ENCODE measurements at regions not wholly inside any gene's neighbourhood (a gene's known extent, or its start where the extent isn't known, plus 50 kb on each side); places are given as distances from the start of the nearest gene placed in this dataset.

DNA sequence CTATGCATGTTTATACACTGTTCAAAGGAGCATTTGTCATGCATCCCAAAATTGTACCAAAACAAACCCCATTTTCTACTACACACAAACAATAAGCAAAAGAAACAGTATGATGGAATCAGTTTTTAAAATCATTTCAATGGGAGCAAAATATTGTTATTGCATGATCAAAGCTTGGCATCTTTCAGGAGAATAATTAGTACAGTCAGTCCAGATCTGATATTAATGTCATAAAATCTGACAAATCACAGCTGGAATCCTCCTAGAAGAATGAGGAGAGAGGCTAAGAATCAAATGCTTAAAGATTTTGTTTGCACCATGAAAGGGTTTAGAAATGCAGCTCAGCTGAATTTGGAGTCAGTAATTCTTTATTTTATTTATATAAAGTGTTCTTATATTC is 229.7 kb upstream of the SEMA3E start (continued):
- TF ChIP-seq, protein P1, sequence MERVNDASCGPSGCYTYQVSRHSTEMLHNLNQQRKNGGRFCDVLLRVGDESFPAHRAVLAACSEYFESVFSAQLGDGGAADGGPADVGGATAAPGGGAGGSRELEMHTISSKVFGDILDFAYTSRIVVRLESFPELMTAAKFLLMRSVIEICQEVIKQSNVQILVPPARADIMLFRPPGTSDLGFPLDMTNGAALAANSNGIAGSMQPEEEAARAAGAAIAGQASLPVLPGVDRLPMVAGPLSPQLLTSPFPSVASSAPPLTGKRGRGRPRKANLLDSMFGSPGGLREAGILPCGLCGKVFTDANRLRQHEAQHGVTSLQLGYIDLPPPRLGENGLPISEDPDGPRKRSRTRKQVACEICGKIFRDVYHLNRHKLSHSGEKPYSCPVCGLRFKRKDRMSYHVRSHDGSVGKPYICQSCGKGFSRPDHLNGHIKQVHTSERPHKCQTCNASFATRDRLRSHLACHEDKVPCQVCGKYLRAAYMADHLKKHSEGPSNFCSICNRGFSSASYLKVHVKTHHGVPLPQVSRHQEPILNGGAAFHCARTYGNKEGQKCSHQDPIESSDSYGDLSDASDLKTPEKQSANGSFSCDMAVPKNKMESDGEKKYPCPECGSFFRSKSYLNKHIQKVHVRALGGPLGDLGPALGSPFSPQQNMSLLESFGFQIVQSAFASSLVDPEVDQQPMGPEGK (CRISPR knock-in tag; IDR thresholded peaks at IDR 0.05; ENCODE audit: borderline replicate concordance) = no peak
- no peak for TF ChIP-seq ESRRG (CRISPR knock-in tag; IDR thresholded peaks at IDR 0.05)
- TF ChIP-seq ZFP3 (CRISPR knock-in tag; IDR thresholded peaks at IDR 0.05) = no peak
- TF ChIP-seq TOX (CRISPR knock-in tag; IDR thresholded peaks at IDR 0.05; ENCODE audit: borderline replicate concordance) = no peak

DNA sequence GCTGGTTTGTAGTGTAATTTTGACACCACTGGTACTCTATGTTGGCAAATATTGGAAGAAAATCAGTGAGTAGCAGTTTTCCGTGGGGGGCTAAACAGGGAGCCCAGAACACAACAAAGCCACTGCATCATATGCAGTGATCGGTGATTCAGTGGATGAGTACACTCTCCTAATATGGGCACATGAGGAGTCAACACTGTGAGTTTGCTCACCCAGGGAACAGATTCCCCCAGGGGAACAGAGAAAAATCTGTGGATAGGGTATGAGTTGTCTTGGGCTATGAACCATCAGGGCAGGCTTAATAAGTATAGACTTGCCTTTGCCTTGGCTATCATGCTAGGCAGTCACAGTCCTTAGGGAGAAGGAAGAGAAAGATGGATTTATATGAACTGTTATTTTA is 227.7 kb upstream of the SEMA3E start:
- no peak for TF ChIP-seq BACH2 (CRISPR knock-in tag; IDR thresholded peaks at IDR 0.05; ENCODE audit: borderline replicate concordance)
- TF ChIP-seq, protein P2, sequence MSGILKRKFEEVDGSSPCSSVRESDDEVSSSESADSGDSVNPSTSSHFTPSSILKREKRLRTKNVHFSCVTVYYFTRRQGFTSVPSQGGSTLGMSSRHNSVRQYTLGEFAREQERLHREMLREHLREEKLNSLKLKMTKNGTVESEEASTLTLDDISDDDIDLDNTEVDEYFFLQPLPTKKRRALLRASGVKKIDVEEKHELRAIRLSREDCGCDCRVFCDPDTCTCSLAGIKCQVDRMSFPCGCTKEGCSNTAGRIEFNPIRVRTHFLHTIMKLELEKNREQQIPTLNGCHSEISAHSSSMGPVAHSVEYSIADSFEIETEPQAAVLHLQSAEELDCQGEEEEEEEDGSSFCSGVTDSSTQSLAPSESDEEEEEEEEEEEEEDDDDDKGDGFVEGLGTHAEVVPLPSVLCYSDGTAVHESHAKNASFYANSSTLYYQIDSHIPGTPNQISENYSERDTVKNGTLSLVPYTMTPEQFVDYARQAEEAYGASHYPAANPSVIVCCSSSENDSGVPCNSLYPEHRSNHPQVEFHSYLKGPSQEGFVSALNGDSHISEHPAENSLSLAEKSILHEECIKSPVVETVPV (CRISPR knock-in tag; IDR thresholded peaks at IDR 0.05) = no peak
- TF ChIP-seq ISL1 (CRISPR knock-in tag; IDR thresholded peaks at IDR 0.05) = no peak
- TF ChIP-seq TCF4 (CRISPR knock-in tag; IDR thresholded peaks at IDR 0.05; ENCODE audit: borderline replicate concordance) = no peak
- TF ChIP-seq, protein P3, sequence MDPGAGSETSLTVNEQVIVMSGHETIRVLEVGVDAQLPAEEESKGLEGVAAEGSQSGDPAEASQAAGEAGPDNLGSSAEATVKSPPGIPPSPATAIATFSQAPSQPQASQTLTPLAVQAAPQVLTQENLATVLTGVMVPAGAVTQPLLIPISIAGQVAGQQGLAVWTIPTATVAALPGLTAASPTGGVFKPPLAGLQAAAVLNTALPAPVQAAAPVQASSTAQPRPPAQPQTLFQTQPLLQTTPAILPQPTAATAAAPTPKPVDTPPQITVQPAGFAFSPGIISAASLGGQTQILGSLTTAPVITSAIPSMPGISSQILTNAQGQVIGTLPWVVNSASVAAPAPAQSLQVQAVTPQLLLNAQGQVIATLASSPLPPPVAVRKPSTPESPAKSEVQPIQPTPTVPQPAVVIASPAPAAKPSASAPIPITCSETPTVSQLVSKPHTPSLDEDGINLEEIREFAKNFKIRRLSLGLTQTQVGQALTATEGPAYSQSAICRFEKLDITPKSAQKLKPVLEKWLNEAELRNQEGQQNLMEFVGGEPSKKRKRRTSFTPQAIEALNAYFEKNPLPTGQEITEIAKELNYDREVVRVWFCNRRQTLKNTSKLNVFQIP (CRISPR knock-in tag; IDR thresholded peaks at IDR 0.05; ENCODE audit: borderline replicate concordance, low read depth) = no peak
- no peak for TF ChIP-seq ZFP30 (CRISPR knock-in tag; IDR thresholded peaks at IDR 0.05)
- TF ChIP-seq ZNF565 (CRISPR knock-in tag; conservative IDR thresholded peaks at IDR 0.05; ENCODE audit: low read depth) = no peak
- TF ChIP-seq PPARA (CRISPR knock-in tag; IDR thresholded peaks at IDR 0.05; ENCODE audit: borderline replicate concordance) = no peak
- TF ChIP-seq GLIS3 (CRISPR knock-in tag; IDR thresholded peaks at IDR 0.05) = no peak
- TF ChIP-seq ZC3H10 (CRISPR knock-in tag; IDR thresholded peaks at IDR 0.05) = no peak
- TF ChIP-seq ZNF70 (CRISPR knock-in tag; IDR thresholded peaks at IDR 0.05) = no peak
- no peak for TF ChIP-seq CSDC2 (CRISPR knock-in tag; IDR thresholded peaks at IDR 0.05)
- TF ChIP-seq, protein P4, sequence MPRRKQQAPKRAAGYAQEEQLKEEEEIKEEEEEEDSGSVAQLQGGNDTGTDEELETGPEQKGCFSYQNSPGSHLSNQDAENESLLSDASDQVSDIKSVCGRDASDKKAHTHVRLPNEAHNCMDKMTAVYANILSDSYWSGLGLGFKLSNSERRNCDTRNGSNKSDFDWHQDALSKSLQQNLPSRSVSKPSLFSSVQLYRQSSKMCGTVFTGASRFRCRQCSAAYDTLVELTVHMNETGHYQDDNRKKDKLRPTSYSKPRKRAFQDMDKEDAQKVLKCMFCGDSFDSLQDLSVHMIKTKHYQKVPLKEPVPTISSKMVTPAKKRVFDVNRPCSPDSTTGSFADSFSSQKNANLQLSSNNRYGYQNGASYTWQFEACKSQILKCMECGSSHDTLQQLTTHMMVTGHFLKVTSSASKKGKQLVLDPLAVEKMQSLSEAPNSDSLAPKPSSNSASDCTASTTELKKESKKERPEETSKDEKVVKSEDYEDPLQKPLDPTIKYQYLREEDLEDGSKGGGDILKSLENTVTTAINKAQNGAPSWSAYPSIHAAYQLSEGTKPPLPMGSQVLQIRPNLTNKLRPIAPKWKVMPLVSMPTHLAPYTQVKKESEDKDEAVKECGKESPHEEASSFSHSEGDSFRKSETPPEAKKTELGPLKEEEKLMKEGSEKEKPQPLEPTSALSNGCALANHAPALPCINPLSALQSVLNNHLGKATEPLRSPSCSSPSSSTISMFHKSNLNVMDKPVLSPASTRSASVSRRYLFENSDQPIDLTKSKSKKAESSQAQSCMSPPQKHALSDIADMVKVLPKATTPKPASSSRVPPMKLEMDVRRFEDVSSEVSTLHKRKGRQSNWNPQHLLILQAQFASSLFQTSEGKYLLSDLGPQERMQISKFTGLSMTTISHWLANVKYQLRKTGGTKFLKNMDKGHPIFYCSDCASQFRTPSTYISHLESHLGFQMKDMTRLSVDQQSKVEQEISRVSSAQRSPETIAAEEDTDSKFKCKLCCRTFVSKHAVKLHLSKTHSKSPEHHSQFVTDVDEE (CRISPR knock-in tag; IDR thresholded peaks at IDR 0.05) = no peak
- no peak for TF ChIP-seq TOX (CRISPR knock-in tag; IDR thresholded peaks at IDR 0.05; ENCODE audit: borderline replicate concordance)
- TF ChIP-seq ESRRG (CRISPR knock-in tag; IDR thresholded peaks at IDR 0.05) = no peak
- no peak for ATAC-seq

DNA sequence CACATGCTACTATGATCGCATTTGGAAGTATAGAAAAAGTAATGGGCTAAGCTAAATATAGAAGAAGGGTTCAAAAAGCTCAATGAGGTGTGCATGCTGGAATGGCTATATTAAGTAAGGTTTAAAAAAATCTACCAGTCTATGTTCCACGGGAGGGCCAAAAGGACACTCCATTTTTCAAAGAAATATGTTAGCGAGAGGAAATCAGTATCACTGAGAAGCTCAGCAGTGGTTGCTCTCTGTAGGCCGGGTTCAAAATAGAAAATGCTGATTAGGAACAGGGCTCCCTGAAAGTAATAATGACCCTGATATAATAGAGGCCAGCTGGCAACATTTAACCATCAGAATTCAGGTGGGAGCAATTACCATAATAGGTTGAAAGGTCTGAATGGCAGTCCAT is 224.5 kb upstream of the SEMA3E start:
- no peak for ATAC-seq
- no peak for TF ChIP-seq PPARA (CRISPR knock-in tag; IDR thresholded peaks at IDR 0.05; ENCODE audit: borderline replicate concordance)
- no peak for TF ChIP-seq OSR1 (CRISPR knock-in tag; IDR thresholded peaks at IDR 0.05)
- no peak for TF ChIP-seq ZNF565 (CRISPR knock-in tag; conservative IDR thresholded peaks at IDR 0.05; ENCODE audit: low read depth)
- TF ChIP-seq ZFP3 (CRISPR knock-in tag; IDR thresholded peaks at IDR 0.05) = no peak
- no peak for TF ChIP-seq ARNTL (CRISPR knock-in tag; IDR thresholded peaks at IDR 0.05; ENCODE audit: borderline replicate concordance, low read depth)
- TF ChIP-seq RARB (CRISPR knock-in tag; IDR thresholded peaks at IDR 0.05) = no peak
- no peak for TF ChIP-seq ESRRG (CRISPR knock-in tag; IDR thresholded peaks at IDR 0.05)
- TF ChIP-seq, protein P1 (CRISPR knock-in tag; IDR thresholded peaks at IDR 0.05; ENCODE audit: borderline replicate concordance) = no peak
- TF ChIP-seq, protein P4 (CRISPR knock-in tag; IDR thresholded peaks at IDR 0.05) = no peak
- TF ChIP-seq ZC3H10 (CRISPR knock-in tag; IDR thresholded peaks at IDR 0.05) = no peak
- no peak for TF ChIP-seq SNAI2 (CRISPR knock-in tag; IDR thresholded peaks at IDR 0.05)
